Liver (tissue), 8 donors: ENCODE measurements at regions not wholly inside any gene's neighbourhood (a gene's known extent, or its start where the extent isn't known, plus 50 kb on each side); places are given as distances from the start of the nearest gene placed in this dataset.

ENCODE experiments used
- DNase-seq: peaks from one replicate; pipeline ENCODE4 v3.0.0-alpha.2; 2017; ENCODE audit warnings: low spot score
- H3K27ac ChIP-seq, 2 donors: one replicate each; pipeline ENCODE4 v1.7.0; 2013; ENCODE audit warnings: inconsistent platforms in 2 of 2, low read length in 2 of 2, control low read depth in 1 of 2, low read depth in 1 of 2, mild to moderate bottlenecking in 1 of 2
- H3K27me3 ChIP-seq, 4 donors: one replicate each; pipeline versions ENCODE4 v1.6.1 to v1.7.0; 2013; ENCODE audit warnings: low read length in 3 of 4, inconsistent platforms in 1 of 4, mild to moderate bottlenecking in 1 of 4, moderate library complexity in 1 of 4; ENCODE audit not compliant: control insufficient read depth in 4 of 4, insufficient read depth in 4 of 4
- H3K36me3 ChIP-seq, 4 donors: one replicate each; pipeline versions ENCODE4 v1.6.1 to v1.7.0; 2013; ENCODE audit warnings: low read length in 3 of 4, mild to moderate bottlenecking in 3 of 4, low read depth in 1 of 4, moderate library complexity in 1 of 4; ENCODE audit not compliant: control insufficient read depth in 4 of 4, insufficient read depth in 3 of 4
- H3K4me1 ChIP-seq, 4 donors: one replicate each; pipeline versions ENCODE4 v1.6.1 to v1.7.0; 2013; ENCODE audit warnings: low read length in 3 of 4, mild to moderate bottlenecking in 3 of 4, moderate library complexity in 1 of 4; ENCODE audit not compliant: control insufficient read depth in 4 of 4, insufficient read depth in 4 of 4
- H3K4me3 ChIP-seq, 3 donors: one replicate each; pipeline versions ENCODE4 v1.6.1 to v1.7.0; 2013; ENCODE audit warnings: low read length in 3 of 3, control low read depth in 1 of 3, low read depth in 1 of 3, mild to moderate bottlenecking in 1 of 3
- H3K9ac ChIP-seq, 2 donors: one replicate each; pipeline ENCODE4 v1.7.0; 2013; ENCODE audit warnings: low read length in 2 of 2, mild to moderate bottlenecking in 2 of 2, moderate library complexity in 2 of 2, control low read depth in 1 of 2, low read depth in 1 of 2
- H3K9me3 ChIP-seq, 4 donors: one replicate each; pipeline versions ENCODE4 v1.6.1 to v1.7.0; 2013; ENCODE audit warnings: low read length in 3 of 4; ENCODE audit not compliant: control insufficient read depth in 4 of 4
- EGR1 ChIP-seq, 2 donors: IDR thresholded peaks; 2 replicates each; pipeline ENCODE4 v1.6.1; 2016 to 2018; ENCODE audit warnings: antibody characterized with exemption in 2 of 2, low read depth in 2 of 2
- FOXA1 ChIP-seq: IDR thresholded peaks from 2 replicates; pipeline ENCODE4 v1.6.1; 2016; ENCODE audit warnings: antibody characterized with exemption
- HNF4A ChIP-seq, 2 donors: conservative IDR thresholded peaks; 2 replicates each; pipeline ENCODE4 v1.6.1; 2016; ENCODE audit warnings: antibody characterized with exemption in 2 of 2, mild to moderate bottlenecking in 2 of 2
- JUND ChIP-seq, 2 donors: IDR thresholded peaks; 2 replicates each; pipeline ENCODE4 v1.6.1; 2016; ENCODE audit warnings: antibody characterized with exemption in 2 of 2
- NR2F2 ChIP-seq: IDR thresholded peaks from 2 replicates; pipeline ENCODE4 v1.6.1; 2016; ENCODE audit warnings: antibody characterized with exemption
- RAD21 ChIP-seq, 2 donors: IDR thresholded peaks; 2 replicates each; pipeline ENCODE4 v1.6.1; 2016; ENCODE audit warnings: antibody characterized with exemption in 2 of 2, mild to moderate bottlenecking in 2 of 2
- RXRA ChIP-seq, 2 donors: IDR thresholded peaks; 2 replicates each; pipeline ENCODE4 v1.6.1; 2017 to 2018; ENCODE audit warnings: antibody characterized with exemption in 2 of 2, mild to moderate bottlenecking in 1 of 2
- SP1 ChIP-seq: IDR thresholded peaks from 2 replicates; pipeline ENCODE4 v1.6.1; 2018; ENCODE audit warnings: antibody characterized with exemption, mild to moderate bottlenecking
- TAF1 ChIP-seq: conservative IDR thresholded peaks from 2 replicates; pipeline ENCODE4 v1.6.1; 2016; ENCODE audit warnings: antibody characterized with exemption, mild to moderate bottlenecking
- YY1 ChIP-seq: IDR thresholded peaks from 2 replicates; pipeline ENCODE4 v1.6.1; 2016; ENCODE audit warnings: antibody characterized with exemption, mild to moderate bottlenecking
- WGBS: extraction: QIAGEN DNeasy Blood & Tissue Kit; methylation state at CpG from one replicate; pipeline ENCODE4 v1.1.7; 2013; 5-methylcytosine and 5-hydroxymethylcytosine counted together
- TF ChIP-seq, protein P1 (sequence below): fragments of 150-350 bp; IDR thresholded peaks from 2 replicates; pipeline ENCODE4 v1.5.1; 2017; ENCODE audit warnings: improper control_type of control experiment, low read depth, low read length; ENCODE audit not compliant: missing input control
- TF ChIP-seq, protein P2 (sequence below): IDR thresholded peaks from 2 replicates; pipeline ENCODE4 v1.6.1; 2016; ENCODE audit warnings: antibody characterized with exemption
- TF ChIP-seq, protein P3 (sequence below): IDR thresholded peaks from 2 replicates; pipeline ENCODE4 v1.6.1; 2016; ENCODE audit warnings: antibody characterized with exemption
- TF ChIP-seq, protein P4 (sequence below): IDR thresholded peaks from 2 replicates; pipeline ENCODE4 v1.6.1; 2016; ENCODE audit warnings: antibody characterized with exemption, mild to moderate bottlenecking
- donor health status: healthy.
- donor health status: healthy.
- donor health status: healthy.
- donor health status: healthy.
- donor health status: healthy.

DNA sequence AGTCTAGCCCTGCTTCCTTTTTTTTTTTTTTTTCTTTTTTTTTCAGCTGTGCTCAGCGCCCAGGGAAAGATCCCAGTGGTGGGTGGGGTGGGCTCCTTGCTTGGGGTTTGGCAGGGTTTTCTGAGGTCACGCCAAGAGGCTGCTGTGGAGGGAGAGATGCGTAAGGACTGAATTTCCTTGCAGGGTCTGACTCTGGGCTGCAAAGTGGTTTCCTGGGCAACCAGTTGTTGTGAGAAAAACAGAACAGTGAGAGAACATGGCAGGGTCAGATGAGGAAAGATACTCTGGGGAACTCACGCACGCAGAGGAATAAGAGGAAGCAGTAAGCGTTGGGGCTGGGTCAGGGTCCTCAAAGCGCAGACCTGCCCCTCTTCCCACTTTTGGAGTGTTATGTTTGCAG, 119.5 kb downstream of the IRF8 start:
- WGBS = 29% methylated on average over 7 of the region's 7 CpGs
- Histone ChIP-seq H3K27ac (no peak overlapping the region), H3K4me1 (no peaks in the 10 kb centered on the region), H3K4me3 (no peak overlapping the region), H3K9ac (no peak overlapping the region), H3K36me3 (no peaks in the 10 kb centered on the region), H3K27me3 (peaks cover 0 to 2% (median 0%) of the 10 kb centered on the region in 4 donors), H3K9me3 (peaks cover 3 to 14% (median 6%) of the 10 kb centered on the region in 4 donors)
- DNase-seq = no peak
- TF ChIP-seq HNF4A (conservative IDR thresholded peaks at IDR 0.05) (no peak), RAD21 (IDR thresholded peaks at IDR 0.05) (no peak), SP1 (no peak), YY1 (no peak), RXRA (IDR thresholded peaks at IDR 0.05) (no peak), JUND (IDR thresholded peaks at IDR 0.05) (no peak), TAF1 (no peak), EGR1 (IDR thresholded peaks at IDR 0.05; ENCODE audit: low read depth in 2 of 2) (no peak), FOXA1 (no peak)
- TF ChIP-seq, protein P1, sequence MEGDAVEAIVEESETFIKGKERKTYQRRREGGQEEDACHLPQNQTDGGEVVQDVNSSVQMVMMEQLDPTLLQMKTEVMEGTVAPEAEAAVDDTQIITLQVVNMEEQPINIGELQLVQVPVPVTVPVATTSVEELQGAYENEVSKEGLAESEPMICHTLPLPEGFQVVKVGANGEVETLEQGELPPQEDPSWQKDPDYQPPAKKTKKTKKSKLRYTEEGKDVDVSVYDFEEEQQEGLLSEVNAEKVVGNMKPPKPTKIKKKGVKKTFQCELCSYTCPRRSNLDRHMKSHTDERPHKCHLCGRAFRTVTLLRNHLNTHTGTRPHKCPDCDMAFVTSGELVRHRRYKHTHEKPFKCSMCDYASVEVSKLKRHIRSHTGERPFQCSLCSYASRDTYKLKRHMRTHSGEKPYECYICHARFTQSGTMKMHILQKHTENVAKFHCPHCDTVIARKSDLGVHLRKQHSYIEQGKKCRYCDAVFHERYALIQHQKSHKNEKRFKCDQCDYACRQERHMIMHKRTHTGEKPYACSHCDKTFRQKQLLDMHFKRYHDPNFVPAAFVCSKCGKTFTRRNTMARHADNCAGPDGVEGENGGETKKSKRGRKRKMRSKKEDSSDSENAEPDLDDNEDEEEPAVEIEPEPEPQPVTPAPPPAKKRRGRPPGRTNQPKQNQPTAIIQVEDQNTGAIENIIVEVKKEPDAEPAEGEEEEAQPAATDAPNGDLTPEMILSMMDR = no peak
- TF ChIP-seq, protein P2, sequence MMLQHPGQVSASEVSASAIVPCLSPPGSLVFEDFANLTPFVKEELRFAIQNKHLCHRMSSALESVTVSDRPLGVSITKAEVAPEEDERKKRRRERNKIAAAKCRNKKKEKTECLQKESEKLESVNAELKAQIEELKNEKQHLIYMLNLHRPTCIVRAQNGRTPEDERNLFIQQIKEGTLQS = no peak

DNA sequence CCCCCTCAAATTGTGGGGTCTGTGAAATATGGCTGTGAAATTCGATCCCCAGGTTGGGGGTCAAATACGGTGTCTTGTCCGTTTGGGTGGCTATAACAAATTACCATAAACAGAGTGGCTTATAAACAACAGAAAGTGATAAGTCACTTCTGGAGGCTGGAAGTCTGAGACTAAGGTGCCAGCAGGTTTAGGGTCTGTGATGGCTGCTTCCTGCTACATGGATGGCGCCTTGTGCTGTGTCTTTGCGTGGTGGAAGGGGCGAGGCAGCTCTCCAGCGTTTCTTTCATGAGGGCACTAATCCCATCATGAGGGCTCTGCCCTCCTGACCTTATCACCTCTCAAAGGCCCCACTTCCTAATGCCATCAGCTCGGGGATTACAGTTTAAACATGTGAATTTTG, 120.0 kb downstream of the IRF8 start:
- H3K4me1 ChIP-seq = no peaks in the 10 kb centered on the region
- DNase-seq = no peak
- 75% methylated on average over 8 of the region's 8 CpGs for WGBS

More for the DNA sequence above, 120.0 kb downstream of the IRF8 start:
- Histone ChIP-seq H3K9me3 (peaks cover 3 to 19% (median 7%) of the 10 kb centered on the region in 4 donors), H3K36me3 (no peaks in the 10 kb centered on the region), H3K27me3 (peaks cover 0 to 2% (median 0%) of the 10 kb centered on the region in 4 donors), H3K4me3 (no peak overlapping the region), H3K9ac (no peak overlapping the region), H3K27ac (no peak overlapping the region)
- no peak for TF ChIP-seq EGR1 (IDR thresholded peaks at IDR 0.05; ENCODE audit: low read depth in 2 of 2)
- no peak for TF ChIP-seq NR2F2
- TF ChIP-seq, protein P3, sequence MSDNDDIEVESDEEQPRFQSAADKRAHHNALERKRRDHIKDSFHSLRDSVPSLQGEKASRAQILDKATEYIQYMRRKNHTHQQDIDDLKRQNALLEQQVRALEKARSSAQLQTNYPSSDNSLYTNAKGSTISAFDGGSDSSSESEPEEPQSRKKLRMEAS = no peak
- TF ChIP-seq, protein P4, sequence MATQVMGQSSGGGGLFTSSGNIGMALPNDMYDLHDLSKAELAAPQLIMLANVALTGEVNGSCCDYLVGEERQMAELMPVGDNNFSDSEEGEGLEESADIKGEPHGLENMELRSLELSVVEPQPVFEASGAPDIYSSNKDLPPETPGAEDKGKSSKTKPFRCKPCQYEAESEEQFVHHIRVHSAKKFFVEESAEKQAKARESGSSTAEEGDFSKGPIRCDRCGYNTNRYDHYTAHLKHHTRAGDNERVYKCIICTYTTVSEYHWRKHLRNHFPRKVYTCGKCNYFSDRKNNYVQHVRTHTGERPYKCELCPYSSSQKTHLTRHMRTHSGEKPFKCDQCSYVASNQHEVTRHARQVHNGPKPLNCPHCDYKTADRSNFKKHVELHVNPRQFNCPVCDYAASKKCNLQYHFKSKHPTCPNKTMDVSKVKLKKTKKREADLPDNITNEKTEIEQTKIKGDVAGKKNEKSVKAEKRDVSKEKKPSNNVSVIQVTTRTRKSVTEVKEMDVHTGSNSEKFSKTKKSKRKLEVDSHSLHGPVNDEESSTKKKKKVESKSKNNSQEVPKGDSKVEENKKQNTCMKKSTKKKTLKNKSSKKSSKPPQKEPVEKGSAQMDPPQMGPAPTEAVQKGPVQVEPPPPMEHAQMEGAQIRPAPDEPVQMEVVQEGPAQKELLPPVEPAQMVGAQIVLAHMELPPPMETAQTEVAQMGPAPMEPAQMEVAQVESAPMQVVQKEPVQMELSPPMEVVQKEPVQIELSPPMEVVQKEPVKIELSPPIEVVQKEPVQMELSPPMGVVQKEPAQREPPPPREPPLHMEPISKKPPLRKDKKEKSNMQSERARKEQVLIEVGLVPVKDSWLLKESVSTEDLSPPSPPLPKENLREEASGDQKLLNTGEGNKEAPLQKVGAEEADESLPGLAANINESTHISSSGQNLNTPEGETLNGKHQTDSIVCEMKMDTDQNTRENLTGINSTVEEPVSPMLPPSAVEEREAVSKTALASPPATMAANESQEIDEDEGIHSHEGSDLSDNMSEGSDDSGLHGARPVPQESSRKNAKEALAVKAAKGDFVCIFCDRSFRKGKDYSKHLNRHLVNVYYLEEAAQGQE = no peak
- TF ChIP-seq SP1 = no peak
